Thyroid gland (tissue), 4 donors: ENCODE measurements at regions not wholly inside any gene's neighbourhood (a gene's known extent, or its start where the extent isn't known, plus 50 kb on each side); places are given as distances from the start of the nearest gene placed in this dataset.

Experiments
- POLR2A ChIP-seq, 2 donors: fragments of 450-650 bp; IDR thresholded peaks; one replicate each; pipeline ENCODE4 v1.6.1; 2017; ENCODE audit warnings: antibody characterized with exemption in 2 of 2, mild to moderate bottlenecking in 2 of 2, moderate library complexity in 1 of 2
- TF ChIP-seq, protein P1 (sequence below), 6 experiments: fragments of 200-600 bp in 3 of 6; fragments of 450-650 bp in 3 of 6; sonication (generic) in 3 of 6; IDR thresholded peaks; one replicate each; pipeline ENCODE4 v1.5.1; 2016 to 2019; ENCODE audit warnings: antibody characterized with exemption in 6 of 6, mild to moderate bottlenecking in 2 of 6, inconsistent platforms in 1 of 6, moderate library complexity in 1 of 6

DNA sequence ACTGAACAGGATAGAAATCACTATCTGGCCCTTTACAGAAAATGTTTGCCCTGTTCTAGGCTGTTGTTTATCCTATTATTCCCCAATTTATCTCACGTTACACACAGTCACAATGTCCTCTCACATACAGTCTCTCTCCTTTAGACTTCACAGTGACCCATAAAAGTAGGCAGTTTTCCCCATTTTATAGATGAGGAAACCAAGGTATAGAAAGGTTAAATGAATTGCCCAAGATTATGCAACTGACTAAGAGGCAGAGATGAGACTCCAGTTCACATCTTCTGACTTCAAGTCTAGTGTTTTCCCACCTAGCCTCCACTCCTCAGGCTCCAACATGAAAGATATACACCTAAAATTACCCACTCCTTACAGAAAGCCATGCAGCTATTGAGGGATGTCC is 99.3 kb upstream of the PLCL2 start:
- no peak for TF ChIP-seq POLR2A (IDR thresholded peaks at IDR 0.05)
- TF ChIP-seq, protein P1, sequence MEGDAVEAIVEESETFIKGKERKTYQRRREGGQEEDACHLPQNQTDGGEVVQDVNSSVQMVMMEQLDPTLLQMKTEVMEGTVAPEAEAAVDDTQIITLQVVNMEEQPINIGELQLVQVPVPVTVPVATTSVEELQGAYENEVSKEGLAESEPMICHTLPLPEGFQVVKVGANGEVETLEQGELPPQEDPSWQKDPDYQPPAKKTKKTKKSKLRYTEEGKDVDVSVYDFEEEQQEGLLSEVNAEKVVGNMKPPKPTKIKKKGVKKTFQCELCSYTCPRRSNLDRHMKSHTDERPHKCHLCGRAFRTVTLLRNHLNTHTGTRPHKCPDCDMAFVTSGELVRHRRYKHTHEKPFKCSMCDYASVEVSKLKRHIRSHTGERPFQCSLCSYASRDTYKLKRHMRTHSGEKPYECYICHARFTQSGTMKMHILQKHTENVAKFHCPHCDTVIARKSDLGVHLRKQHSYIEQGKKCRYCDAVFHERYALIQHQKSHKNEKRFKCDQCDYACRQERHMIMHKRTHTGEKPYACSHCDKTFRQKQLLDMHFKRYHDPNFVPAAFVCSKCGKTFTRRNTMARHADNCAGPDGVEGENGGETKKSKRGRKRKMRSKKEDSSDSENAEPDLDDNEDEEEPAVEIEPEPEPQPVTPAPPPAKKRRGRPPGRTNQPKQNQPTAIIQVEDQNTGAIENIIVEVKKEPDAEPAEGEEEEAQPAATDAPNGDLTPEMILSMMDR (IDR thresholded peaks at IDR 0.05), result no peak
